GM19328 (cell line): ENCODE measurements at regions not wholly inside any gene's neighbourhood (a gene's known extent, or its start where the extent isn't known, plus 50 kb on each side); places are given as distances from the start of the nearest gene placed in this dataset.
"Not testable (repeated sequence)": the region's sequence is repeated elsewhere in the genome, so short reads cannot be mapped to it uniquely, and the experiment has no call there.

Experiments used
- ATAC-seq: cut with Tn5 transposase; IDR thresholded peaks from one replicate; pipeline ENCODE4 v1.9.1; 2021; ENCODE audit warnings: mild to moderate bottlenecking, moderate library complexity; ENCODE audit not compliant: unreplicated experiment

DNA sequence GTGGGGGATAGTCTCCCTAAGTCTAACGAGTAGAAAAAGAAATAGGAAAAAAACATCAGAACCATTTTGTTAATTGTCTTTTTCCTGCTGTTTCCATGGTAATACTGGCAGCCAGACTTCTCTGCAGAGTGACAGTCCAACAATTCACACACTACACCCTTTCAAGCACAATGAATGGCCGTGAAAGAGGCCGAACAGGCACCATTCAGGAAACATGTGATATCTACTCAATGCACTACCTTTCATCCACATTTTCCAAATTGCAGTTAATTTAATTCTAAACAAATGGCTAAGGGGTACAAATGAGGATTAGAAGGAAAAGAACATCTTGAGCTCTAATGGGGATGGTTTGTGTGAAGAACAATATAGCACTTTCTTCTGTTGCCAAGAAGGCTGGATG is 358.5 kb upstream of the ANKRD30A start:
- no peak for ATAC-seq

DNA sequence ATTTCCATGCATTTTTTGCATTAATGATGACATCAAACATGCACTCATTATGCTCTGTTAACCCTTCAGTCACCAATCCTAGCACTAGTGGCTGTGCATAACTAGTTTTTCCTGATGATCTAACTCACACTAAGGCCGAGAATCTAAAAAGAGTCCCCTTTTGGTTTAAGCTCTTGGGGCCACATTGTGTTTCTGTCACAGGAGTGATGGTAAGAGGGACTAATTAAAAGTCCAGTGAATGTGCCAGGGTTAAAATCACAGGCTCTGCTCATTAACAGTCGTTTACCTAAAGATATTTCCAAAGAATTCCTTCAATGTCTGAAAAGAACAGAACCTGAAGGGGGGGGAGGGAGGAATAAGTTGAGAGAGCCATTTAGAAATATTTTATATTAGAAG is 359.0 kb upstream of the ANKRD30A start:
- ATAC-seq, result no peak

DNA sequence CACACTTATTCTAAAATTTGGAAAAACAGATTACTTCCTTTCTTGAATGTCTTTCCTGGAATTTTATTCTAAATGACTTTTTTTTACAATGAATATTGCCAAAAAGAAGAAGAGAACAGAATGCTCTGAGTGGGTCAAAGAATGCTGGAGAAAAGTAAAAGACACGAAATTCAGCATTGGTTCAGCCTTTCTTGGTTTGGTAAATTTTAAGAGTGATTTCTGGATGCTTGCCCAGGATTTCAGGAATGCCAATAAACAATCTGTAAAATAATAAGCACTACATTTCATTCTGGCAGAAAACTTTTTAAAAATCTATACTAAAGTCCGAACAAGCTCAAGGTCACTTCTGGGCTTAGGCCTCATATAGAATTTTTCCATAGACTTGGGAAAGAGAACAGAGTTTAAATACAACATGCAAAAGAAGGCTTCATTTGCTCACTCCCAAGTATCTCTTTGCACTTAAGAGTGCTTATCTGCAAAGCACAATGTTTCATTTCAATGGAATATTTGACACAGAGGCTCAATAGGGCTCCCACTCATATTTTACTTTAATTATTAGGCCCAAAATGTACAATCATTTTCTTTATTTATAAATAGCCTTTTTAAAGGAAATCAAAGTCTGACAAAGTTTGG is 359.5 kb upstream of the ANKRD30A start:
- ATAC-seq, result no peak

DNA sequence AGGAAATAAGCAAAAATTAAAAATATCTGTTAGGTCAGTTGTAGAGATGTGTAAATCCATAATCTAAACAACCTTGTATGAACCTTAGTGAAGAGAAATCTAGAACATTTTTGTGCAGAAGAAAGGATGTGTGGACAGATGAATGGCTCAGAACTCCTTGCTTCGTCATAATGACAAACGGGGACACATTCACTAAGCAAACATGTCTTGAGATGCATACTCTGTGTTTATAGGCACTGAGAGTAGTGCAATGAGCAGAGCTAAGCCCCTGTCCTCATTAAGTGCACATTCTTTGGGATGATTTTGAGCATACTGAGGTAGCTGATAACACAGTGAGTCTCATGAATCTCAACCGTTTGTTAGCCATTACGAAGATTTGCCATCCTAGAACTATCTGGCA is 360.6 kb upstream of the ANKRD30A start:
- ATAC-seq, result no peak

DNA sequence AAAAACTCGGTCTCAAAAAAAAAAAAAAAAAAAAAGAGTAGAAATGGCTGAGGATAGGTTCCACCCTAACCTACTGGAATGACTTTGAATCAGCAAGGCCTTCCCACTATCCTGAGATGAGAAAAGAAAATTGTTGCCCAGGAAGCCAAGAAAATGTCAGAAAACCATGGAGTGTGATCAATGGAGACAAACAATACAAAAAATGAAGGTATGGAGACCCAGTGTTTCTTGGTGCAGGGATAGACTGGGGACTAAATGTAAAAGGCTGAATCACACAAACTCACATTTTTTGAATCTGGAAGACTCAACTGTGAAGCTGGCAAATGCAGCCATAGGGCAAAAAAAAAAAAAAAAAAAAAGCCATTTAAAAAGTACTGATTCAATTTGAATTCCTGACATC is 364.3 kb upstream of the ANKRD30A start:
- ATAC-seq, result no peak

DNA sequence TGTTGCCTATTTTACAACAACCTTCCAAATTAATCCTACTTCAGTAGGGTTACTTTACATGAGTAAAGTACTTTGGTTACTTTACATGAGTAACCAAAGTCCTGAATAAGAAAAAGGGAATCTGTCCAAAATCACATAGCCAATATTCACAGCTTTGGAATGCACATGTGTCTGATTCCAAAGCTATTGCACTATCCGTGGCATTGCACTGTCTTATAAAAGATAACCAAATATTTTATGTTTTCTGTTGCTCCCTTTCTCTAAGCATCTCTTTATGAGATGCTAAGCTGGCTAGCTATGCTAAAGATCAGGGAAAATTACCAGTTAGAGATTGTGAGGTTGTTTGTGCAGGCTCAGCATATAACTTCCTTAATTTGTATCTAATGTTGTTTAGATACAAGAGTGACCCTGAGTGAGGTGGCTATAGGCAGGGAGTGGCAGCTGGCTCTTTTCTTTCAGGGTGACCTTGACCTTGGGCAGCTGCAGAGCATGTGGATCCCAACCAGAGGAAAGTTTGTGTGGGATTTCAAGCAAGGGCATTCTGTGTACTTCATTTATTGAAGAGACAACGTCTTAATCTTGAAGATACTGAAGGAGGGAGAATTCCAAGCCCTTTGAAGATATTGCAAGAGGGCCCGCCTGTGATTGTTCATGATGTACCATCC is 366.1 kb upstream of the ANKRD30A start:
- ATAC-seq, result no peak

DNA sequence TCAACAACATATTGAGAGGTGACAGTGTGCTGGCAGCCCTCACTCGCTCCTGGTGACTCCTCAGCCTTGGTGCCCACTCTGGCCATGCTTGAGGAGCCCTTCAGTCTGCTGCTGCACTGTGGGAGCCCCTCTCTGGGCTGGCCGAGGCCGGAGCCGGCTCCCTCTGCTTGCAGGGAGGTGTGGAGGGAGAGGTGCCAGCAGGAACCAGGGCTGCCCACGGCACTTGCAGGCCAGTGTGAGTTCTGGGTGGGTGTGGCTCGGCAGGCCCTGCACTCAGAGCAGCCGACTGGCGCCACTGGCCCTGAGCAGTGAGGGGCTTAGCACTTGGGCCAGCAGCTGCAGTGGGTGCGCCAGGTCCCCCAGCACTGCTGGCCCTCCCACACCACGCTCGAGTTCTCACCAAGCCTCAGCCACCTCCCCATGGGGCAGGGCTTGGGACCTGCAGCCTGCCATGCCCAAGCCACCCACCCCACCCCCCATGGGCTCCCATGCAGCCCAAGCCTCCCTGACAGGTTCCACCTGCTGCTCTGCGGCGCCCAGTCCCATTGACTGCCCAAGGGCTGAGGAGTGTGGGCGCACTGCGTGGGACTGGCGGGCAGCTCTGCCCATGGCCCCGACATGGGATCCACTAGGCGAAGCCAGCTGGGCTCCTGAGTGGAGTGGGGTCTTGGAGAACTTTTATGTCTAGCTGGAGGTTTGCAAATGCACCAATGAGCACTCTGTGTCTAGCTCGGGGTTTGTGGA is 377.1 kb upstream of the ANKRD30A start:
- ATAC-seq, result no peak

DNA sequence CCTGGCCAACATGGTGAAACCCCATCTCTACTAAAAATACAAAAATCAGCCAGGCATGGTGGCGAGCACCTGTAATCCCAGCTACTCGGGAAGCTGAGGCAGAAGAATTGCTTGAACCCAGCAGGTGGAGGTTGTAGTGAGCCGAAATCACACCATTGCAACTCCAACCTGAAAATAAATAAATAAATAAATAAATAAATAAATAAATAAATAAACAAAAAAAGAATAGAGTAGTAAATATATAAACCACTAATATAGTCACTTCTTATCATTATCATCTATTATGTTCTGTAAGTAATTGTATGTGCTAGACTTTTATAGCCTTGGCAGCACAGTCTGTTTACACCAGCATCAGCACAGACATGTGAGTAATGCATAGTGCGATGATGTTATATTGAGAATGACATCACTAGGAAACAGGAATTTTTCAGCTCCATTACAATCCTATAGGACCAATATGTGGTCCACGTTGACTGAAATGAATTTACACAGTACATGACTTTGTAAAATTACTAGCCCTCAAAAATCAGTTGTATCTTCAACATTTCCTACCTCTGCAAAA is 385.4 kb upstream of the ANKRD30A start:
- no peak for ATAC-seq

DNA sequence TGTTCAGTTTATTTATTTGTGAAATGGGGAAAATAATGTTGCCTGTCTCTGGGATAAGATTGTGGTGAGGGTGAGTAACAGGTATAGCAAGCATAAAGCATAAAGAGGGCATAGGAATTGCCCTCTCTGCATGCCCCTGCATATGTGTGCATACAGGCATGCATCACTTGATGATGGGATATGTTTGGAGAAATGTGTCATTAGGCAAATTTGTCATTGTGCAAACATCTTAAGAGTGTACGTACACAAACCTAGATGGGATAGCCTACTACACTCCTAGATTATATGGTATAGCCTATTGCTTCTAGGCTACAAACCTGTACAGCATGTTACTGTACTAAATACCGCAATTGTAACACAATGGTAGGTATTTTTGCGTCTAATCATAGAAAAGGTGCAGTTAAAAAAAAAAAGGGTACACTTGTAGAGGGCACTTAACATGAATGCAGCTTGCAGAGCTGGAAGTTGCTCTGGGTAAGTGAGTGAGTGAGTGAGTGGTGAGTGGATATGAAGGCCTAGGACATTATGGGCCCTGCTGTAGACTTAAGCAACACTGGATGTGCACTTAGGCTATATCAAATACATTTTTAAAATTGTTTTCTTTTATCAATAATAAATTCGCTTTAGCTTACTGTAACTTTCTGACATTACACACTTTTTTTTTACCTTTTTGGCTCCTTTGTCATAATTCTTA is 386.5 kb upstream of the ANKRD30A start:
- no peak for ATAC-seq

DNA sequence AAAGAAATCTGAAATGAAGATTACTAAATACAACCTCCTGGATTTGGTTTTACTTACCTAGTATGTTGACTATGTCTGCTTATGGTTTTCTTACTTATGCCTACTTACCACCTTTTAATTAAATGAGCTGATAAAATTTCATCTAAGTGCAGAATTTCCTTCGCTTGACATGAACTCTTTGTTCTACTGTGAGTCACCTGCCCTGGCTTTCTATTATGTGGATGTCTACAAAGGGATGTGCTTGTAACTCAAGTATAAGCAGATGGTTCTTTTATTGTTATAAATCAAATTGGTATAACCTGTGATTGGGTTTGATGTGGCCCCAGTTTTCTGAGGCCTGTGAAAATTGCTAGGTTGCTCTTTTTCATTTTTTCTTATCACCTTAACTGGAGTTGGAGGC is 389.1 kb upstream of the ANKRD30A start:
- ATAC-seq, result no peak

DNA sequence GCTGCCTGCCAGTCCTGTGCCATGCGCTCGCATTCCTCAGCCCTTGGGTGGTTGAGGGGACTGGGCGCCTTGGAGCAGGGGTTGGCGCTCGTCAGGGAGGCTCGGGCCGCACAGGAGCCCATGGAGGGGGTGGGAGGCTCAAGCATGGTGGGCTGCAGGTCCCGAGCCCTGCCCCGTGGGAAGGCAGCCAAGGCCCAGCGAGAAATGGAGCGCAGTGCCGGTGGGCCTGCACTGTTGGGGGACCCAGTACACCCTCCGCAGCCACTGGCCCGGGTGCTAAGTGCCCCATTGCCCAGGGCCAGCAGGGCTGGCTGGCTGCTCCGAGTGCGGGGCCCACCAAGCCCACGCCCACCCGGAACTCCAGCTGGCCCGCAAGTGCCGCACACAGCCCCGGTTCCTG is 390.8 kb upstream of the ANKRD30A start:
- ATAC-seq, result not testable (repeated sequence)

DNA sequence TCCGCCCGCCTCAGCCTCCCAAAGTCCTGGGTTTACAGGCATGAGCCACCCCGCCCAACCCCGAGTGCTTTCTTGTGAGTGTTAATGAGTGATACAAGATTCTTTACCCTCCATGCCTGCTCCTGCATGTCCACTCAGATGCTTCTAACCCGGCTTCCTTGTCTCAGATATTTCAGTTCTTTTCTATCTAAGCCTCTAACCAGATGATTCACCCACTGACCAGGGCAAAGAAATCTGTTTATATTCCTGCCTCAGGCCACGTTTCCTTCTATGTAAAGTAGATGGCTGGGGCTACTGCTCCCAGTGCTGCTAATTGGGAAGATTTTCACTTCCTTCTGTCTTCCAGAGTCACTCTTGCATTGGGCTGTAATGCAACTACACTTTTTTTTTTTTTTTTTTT is 395.1 kb upstream of the ANKRD30A start:
- no peak for ATAC-seq

DNA sequence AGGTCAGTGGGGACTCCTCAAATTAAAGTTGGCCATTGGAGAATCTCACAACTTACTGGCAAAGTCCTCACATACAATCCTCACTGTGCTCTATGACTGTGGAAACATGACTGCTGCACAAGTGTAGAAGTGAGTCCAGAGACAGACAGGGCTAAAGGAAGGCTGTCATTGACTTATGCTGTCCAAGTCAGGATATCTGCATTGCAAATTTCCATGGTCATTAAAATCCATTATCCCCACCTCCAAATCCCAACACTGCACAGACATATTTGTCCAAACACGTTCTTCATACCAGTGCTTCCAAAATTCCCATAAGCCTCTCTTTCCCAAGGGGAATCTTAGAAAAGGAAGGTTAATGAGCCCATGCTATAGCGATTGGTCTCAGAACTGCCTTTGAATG is 396.8 kb upstream of the ANKRD30A start:
- ATAC-seq, result no peak

DNA sequence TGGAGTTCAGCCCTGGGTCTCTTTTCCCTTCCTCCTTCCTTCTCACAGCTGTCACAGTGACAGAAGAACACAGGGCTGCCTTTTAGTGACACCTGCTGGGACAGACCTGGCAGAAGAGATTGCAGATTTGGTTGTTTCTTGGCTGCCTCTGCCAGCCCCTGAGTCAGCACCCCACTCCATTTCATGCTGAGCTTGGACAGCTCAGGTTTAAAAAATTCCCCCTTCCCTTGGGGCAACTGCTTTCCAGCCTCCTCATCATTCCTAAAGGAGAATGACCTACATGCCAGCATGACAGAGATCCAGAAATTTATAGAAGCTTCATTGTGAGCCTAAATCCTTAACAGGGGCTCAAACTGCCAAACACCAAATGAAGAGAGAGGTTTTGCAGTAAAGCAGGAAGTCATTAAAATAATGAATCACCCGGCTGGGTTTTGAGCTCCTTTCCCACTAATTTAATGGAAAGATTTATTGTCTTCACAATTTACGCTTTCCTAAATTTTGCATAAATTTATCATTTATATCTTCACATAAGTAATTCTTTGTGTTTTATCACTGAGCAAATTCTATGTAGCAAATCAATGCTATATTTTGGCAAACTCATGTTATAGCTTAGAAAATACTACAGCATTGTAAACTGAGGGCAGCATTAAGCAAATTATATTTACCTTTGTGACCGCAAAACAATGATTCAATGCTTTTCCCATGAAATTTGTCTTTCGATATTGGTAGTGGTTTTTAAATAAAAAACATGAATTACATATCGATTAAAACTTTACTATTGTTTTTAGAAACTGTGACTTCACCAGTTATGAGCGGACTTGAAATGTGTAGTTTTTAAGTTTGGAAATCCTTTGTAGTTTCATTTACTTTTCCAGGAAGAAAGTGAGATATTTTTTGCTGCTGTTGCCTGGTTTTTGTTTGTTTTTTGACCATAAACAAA is 399.5 kb upstream of the ANKRD30A start:
- no peak for ATAC-seq

DNA sequence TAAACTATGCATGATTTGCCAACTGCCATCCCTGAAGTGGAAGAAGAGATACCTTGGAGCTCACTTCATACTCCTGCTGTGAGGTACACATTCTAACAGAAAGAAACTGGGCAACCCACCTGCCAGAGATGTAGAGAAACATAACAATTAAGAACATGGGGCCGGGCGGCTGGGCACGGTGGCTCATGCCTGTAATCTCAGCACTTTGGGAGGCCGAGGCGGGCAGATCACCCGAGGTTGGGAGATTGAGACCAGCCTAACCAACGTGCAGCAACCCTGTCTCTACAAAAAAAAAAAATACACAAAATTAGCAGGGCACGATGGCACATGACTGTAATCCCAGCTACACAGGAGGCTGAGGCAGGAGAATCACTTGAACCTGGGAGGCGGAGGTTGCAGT is 402.6 kb upstream of the ANKRD30A start:
- no peak for ATAC-seq

DNA sequence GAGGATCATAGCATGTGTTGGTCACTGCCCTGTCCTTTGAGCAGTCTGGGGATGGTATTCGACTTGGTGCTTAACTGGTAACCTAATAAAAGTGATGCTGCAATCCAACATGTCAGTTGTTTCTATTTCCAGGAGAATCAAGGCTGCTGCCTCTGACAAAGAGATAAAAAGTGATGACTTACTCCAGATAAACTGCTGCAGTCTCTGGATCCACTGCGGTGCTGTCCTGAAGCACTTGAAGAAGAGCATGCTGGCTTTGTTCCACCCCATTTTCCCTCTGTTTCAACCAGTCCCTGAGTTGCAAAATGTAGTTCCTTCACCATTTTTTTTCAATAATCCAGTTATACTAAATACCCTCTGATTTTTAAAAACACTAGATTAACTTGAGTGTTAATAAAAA is 403.5 kb upstream of the ANKRD30A start:
- no peak for ATAC-seq

DNA sequence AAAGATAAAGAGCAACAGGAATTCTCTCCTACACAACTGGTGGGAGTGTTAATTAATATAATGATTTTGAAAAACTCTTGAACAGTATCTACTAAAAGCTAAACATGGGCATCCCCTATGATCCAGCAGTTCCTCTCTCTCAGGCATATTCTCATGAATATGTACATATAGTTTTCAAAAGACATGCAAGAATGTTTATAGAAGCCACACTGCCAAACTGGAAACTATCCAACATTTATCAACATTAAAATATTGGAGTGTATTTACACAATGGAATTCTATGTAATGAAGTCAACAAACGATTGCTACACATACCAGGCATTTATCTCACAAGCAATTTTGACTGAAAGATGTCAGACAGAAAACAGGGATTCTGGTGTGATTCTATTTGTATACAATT is 404.5 kb upstream of the ANKRD30A start:
- ATAC-seq, result no peak

DNA sequence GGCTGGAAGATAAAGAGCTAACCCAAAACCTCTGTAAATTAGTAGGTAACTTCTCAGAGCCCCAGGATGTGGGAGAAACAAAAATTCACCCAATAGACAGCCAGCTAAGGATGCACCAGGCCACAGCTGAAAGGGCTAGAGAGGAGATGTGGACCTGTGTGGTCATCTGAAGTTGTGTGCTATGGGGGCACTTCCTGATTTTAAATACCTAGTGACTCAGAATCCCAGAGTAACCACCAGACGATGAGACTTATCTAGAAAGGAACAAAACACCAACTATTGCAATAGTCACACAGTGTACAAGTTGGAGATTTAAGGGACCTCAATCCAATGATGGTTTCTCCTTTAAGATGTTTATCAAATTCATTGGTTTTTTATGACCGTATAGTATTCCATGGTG is 408.3 kb upstream of the ANKRD30A start:
- ATAC-seq, result no peak

DNA sequence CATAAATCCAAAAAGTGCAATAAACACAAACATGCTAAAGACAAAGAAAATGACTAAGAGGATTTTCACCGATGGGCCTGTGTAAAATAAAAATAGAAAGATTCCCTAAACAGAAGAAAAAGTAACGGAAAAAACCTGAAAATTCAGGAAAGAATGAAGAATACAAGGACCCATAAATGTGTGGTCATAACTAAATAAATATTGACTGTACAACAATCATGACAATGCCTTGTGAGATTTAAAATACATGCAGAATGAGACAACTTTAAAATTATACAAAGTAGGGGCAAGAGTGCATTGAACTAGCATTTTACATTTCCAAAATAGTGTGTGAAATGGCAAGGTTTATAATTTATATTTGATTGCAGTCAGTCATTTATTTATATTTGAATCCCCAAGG is 409.1 kb upstream of the ANKRD30A start:
- ATAC-seq, result no peak

DNA sequence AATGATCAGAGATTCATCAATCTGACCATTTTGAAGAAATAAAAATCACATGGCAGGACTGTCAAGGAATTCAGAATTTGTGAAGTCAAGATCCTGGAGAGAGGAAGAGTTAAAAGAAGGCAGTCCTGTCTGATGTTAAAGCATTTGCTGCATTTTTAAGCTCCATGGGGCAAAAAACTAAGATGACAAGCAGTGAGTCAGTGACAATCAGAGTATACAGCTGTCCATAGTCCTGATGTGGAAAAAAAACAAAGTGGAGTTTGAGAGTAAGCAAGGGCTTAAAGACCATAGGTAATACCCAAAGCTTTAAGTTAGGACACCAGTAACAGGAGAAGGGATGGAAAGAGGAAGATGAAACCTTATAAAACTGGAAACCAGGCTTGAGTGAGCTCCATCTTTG is 412.7 kb upstream of the ANKRD30A start:
- no peak for ATAC-seq
